LNCaP clone FGC (cell line): ENCODE measurements at regions not wholly inside any gene's neighbourhood (a gene's known extent, or its start where the extent isn't known, plus 50 kb on each side); places are given as distances from the start of the nearest gene placed in this dataset.
"Not testable (repeated sequence)": the region's sequence is repeated elsewhere in the genome, so short reads cannot be mapped to it uniquely, and the experiment has no call there.

Experiments
- DNase-seq: peaks from one replicate; pipeline ENCODE4 v3.0.0-alpha.2; 2011; ENCODE audit warnings: low read depth
- H3K4me3 ChIP-seq: 2 replicates; pipeline ENCODE4 v1.5.1; 2011; ENCODE audit warnings: mild to moderate bottlenecking, low read depth, low read length, control low read depth
- CTCF ChIP-seq: IDR thresholded peaks from 2 replicates; pipeline ENCODE4 v1.5.1; 2012; ENCODE audit warnings: mild to moderate bottlenecking; ENCODE audit not compliant: control insufficient read depth, insufficient read depth; ENCODE audit errors: extremely low read depth

DNA sequence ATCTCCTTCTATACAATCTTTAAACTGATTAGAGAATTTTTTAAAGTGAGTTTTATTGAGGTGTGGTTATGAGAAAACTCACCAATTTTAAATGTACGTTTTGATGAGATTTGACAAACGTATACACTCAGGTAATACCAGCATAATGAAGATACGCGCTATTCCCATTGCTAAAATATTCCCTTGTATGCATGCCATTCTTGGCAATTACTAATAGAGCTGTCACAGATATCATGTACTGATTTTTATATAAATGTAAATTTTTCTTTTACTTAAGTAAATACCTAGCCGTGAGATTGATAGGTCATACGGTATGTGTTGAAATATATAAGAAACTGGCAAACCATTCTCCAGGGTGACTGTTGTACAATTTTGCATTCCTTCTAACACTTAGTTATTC, 384.7 kb downstream of the PTH2R start:
- TF ChIP-seq CTCF: no peak
- H3K4me3 ChIP-seq: no peak overlapping the region
- no peak for DNase-seq

- no peak for DNase-seq
- no peak overlapping the region for H3K4me3 ChIP-seq
- no peak for TF ChIP-seq CTCF
These were observed 386.2 kb downstream of the PTH2R start for GRCh38 chr2:208792766-208793165.

DNA sequence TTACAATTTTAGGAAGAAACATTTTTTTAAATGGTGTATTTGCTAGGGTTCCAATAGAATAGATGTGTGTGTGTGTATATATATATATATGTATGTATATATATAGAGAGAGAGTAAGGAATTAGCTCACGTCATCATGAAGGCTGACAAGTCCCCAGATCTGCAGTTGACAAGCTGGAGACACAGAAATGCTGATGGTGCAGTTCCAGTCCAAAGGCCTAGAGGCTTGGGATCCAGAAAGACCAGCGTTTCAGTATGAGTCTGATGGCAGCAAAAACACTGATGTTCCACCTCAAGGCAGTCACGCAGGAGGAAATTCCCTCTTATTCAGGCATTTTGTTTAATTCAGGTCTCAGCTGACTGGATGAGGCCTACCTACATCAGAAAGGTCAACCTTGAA, 386.8 kb downstream of the PTH2R start:
- no peak for TF ChIP-seq CTCF
- DNase-seq: no peak
- no peak overlapping the region for H3K4me3 ChIP-seq

DNA sequence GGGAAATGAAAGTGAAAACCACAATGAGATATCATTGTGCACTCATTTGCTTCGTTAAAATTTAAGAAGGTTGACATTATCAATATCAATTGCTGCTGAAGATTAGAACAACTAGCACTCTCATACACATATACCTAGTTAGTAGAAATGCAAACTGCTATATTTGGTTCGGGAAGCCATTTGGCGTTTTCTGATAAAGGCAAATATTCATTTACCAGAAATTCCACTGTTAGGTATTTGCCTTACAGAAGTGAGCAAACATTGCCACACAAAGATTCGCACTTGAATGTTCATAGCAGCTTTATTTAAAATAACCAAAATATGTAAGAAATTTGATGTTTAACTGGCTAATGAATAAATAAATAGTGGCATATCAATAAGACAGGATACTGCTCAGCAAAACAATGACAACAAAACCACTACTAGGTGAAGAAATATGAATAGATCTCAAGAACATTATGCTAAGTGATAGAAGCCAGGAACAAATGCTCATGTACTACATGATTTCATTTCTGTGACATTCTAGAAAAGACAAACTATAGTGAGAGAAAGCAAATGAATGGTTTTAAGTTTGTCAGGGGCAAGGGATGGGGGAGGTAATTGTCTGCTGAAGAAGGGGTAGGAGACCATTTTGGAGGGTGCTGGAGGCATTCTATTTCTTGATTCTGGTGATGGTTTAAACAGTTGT, 387.8 kb downstream of the PTH2R start:
- H3K4me3 ChIP-seq: no peak overlapping the region
- DNase-seq: no peak
- no peak for TF ChIP-seq CTCF

GRCh38 chr2:208798698-208799097, 392.1 kb downstream of the PTH2R start:
- TF ChIP-seq CTCF: no peak
- H3K4me3 ChIP-seq: no peak overlapping the region
- no peak for DNase-seq

GRCh38 chr2:208799397-208799796, 392.8 kb downstream of the PTH2R start:
- no peak for TF ChIP-seq CTCF
- H3K4me3 ChIP-seq: no peak overlapping the region
- DNase-seq: no peak

DNA sequence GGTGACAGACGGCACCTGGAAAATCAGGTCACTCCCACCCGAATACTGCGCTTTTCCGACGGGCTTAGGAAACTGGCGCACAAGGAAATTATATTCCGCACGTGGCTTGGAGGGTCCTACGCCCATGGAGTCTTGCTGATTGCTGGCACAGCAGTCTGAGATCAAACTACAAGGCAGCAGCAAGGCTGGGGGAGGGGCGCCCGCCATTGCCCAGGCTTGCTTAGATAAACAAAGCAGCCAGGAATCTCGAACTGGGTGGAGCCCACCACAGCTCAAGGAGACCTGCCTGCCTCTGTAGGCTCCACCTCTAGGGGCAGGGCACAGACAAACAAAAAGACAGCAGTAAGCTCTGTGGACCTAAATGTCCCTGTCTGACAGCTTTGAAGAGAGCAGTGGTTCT, 394.3 kb downstream of the PTH2R start:
- not testable (repeated sequence) for DNase-seq, H3K4me3 ChIP-seq
